ENCODE measurements at regions not wholly inside any gene's neighbourhood (a gene's known extent, or its start where the extent isn't known, plus 50 kb on each side); places are given as distances from the start of the nearest gene placed in this dataset.

DNA sequence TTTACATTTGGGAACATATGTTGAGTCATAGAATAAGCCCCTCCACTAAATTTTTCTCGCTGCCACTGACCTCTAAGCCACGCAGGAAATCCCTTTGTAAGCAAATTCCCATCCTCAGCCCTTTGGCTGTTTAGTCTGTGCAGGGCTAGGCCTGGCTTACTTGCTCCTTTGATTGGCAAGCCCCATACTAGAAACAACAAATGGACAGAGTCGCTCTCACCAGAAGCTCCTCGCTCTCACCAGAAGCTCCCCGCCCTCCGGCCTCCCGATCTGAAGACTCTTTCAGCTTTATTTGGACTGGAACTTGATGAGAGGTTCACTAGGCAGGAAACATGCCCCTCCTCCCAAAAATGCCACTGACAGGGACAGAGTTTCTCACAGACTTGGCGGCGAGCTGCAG lies 149.2 kb upstream of the EXOC2 start (continued):
- TF ChIP-seq IRF3 (IDR thresholded peaks at IDR 0.05; ENCODE audit: low read depth, low read length) = no peak
- TF ChIP-seq RCOR1 (IDR thresholded peaks at IDR 0.05; ENCODE audit: low read length) = no peak
- TF ChIP-seq TAF1 (IDR thresholded peaks at IDR 0.05; ENCODE audit: borderline replicate concordance, low read depth, low read length) = no peak

DNA sequence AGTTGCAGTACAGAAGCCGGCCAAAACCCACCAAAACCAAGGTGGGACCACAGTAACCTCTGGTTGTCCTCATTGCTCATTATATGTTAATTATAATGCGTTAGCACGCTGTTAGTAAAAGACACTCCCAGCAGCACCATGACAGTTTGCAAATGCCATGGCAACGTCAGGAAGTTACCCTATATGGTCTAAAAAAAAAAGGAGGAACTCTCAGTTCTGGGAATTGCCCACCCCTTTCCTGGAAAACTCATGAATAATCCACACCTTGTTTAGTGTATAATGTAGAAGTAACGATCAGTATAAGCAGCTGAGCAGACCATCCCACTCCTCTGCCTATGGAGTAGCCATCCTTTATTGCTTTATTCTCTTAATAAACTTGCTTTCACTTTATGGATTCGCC lies 148.6 kb upstream of the EXOC2 start:
- no peak for DNase-seq
- Histone ChIP-seq H3K79me2 (ENCODE audit: insufficient read depth) (no peaks in the 10 kb centered on the region), H4K20me1 (ENCODE audit: insufficient read depth) (no peaks in the 10 kb centered on the region), H2AFZ (ENCODE audit: low read depth) (no peak overlapping the region), H3K36me3 (replicated peaks in 1 of 2; ENCODE audit: control insufficient read depth in 1 of 2, insufficient read depth in 2 of 2, low read length in 1 of 2) (no peaks in the 10 kb centered on the region), H3F3A (replicated peaks; ENCODE audit: insufficient read depth) (no peaks in the 10 kb centered on the region), H3K9me3 (no peaks in the 10 kb centered on the region), H3K4me1 (ENCODE audit: control insufficient read depth in 1 of 2, insufficient read depth in 2 of 2, low read depth in 1 of 2, low read length in 1 of 2) (no peaks in the 10 kb centered on the region), H3K4me2 (no peak overlapping the region; the same call in 1 of the 2 replicates), H3K9me2 (no peaks in the 10 kb centered on the region), H3K27ac (ENCODE audit: low read depth in 2 of 2, low read length in 1 of 2) (no peak overlapping the region), H3K4me3 (ENCODE audit: low read depth in 2 of 2, low read length in 1 of 2) (no peak overlapping the region), H3K9ac (no peak overlapping the region), H3K27me3 (ENCODE audit: insufficient read depth) (no peaks in the 10 kb centered on the region)
- ChIA-PET POLR2A (no interaction called here), CTCF (no interaction called here)
- TF ChIP-seq GABPA (IDR thresholded peaks at IDR 0.05; ENCODE audit: low read depth) = no peak
- no peak for TF ChIP-seq EZH2phosphoT487 (IDR thresholded peaks at IDR 0.05; ENCODE audit: borderline replicate concordance, low read depth)
- TF ChIP-seq ELF1 (IDR thresholded peaks at IDR 0.05) = no peak
- no peak for TF ChIP-seq YY1 (IDR thresholded peaks at IDR 0.05; ENCODE audit: low read depth)
- TF ChIP-seq NRF1 (IDR thresholded peaks at IDR 0.05; ENCODE audit: low read depth, low read length) = no peak
- TF ChIP-seq MEF2A (IDR thresholded peaks at IDR 0.05; ENCODE audit: borderline replicate concordance, low read depth) = no peak
- no peak for TF ChIP-seq CHD2 (IDR thresholded peaks at IDR 0.05; ENCODE audit: low read length, partially characterized antibody)
- no peak for TF ChIP-seq RXRA (IDR thresholded peaks at IDR 0.05; ENCODE audit: borderline replicate concordance, low read depth)
- TF ChIP-seq NFIC (IDR thresholded peaks at IDR 0.05; ENCODE audit: borderline replicate concordance) = no peak
- TF ChIP-seq FOXM1 (IDR thresholded peaks at IDR 0.05; ENCODE audit: low read depth) = no peak
- TF ChIP-seq RAD21 (IDR thresholded peaks at IDR 0.05; ENCODE audit: low read length) = no peak
- no peak for TF ChIP-seq RFX5 (IDR thresholded peaks at IDR 0.05; ENCODE audit: low read length)
- TF ChIP-seq FOXJ3 (CRISPR knock-in tag; IDR thresholded peaks at IDR 0.05) = no peak
- TF ChIP-seq, protein P1, sequence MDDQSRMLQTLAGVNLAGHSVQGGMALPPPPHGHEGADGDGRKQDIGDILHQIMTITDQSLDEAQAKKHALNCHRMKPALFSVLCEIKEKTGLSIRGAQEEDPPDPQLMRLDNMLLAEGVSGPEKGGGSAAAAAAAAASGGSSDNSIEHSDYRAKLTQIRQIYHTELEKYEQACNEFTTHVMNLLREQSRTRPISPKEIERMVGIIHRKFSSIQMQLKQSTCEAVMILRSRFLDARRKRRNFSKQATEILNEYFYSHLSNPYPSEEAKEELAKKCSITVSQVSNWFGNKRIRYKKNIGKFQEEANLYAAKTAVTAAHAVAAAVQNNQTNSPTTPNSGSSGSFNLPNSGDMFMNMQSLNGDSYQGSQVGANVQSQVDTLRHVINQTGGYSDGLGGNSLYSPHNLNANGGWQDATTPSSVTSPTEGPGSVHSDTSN (IDR thresholded peaks at IDR 0.05) = no peak
- 7% methylated on average over 6 of the region's 6 CpGs for WGBS (ENCODE audit: low lambda C conversion rate)

DNA sequence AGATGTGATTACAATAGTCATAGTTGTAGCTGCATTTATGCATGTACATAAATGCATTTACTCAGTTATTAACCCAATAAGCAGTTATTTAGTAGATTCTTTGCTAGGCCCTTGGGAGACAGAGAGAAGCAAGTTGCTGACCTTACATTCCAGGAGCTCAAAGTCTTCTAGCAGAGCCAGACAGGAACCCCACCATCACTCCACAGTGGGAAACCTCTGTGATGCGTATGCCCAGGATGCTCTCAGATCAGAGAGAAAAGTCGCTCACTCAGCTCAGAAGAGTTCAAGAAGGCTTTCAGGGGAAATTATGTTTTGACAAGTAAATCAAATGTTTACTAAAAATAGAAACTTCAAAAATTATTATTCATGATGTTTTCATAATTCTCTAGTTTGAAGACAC lies 146.3 kb upstream of the EXOC2 start:
- H3K4me3 ChIP-seq (ENCODE audit: low read depth in 2 of 2, low read length in 1 of 2) = no peak overlapping the region

More for the DNA sequence above, 146.3 kb upstream of the EXOC2 start:
- Histone ChIP-seq H2AFZ (ENCODE audit: low read depth) (no peak overlapping the region), H3K9me2 (no peaks in the 10 kb centered on the region), H3K4me2 (no peak overlapping the region), H3K36me3 (replicated peaks in 1 of 2; ENCODE audit: control insufficient read depth in 1 of 2, insufficient read depth in 2 of 2, low read length in 1 of 2) (no peaks in the 10 kb centered on the region), H3K79me2 (ENCODE audit: insufficient read depth) (no peaks in the 10 kb centered on the region), H3F3A (replicated peaks; ENCODE audit: insufficient read depth) (no peaks in the 10 kb centered on the region), H3K27me3 (ENCODE audit: insufficient read depth) (no peaks in the 10 kb centered on the region), H4K20me1 (ENCODE audit: insufficient read depth) (no peaks in the 10 kb centered on the region), H3K9ac (no peak overlapping the region), H3K27ac (ENCODE audit: low read depth in 2 of 2, low read length in 1 of 2) (no peak overlapping the region), H3K9me3 (no peaks in the 10 kb centered on the region), H3K4me1 (ENCODE audit: control insufficient read depth in 1 of 2, insufficient read depth in 2 of 2, low read depth in 1 of 2, low read length in 1 of 2) (no peaks in the 10 kb centered on the region)
- no peak for DNase-seq
- 6% methylated on average over 2 of the region's 2 CpGs for WGBS (ENCODE audit: low lambda C conversion rate)
- CTCF ChIA-PET = no interaction called here
- POLR2A ChIA-PET = no interaction called here
- TF ChIP-seq ELF1 (IDR thresholded peaks at IDR 0.05) = no peak
- no peak for TF ChIP-seq SIN3A (IDR thresholded peaks at IDR 0.05; ENCODE audit: borderline replicate concordance, low read depth, low read length)
- TF ChIP-seq FOXJ3 (CRISPR knock-in tag; IDR thresholded peaks at IDR 0.05) = no peak

Data from SK-N-SH (cell line).